Activated CD8-positive, alpha-beta memory T cell treated with anti-CD3 and anti-CD28 coated beads, Interleukin-2, amount 50 U/mL, for 48 hours (primary cell): ENCODE measurements at regions not wholly inside any gene's neighbourhood (a gene's known extent, or its start where the extent isn't known, plus 50 kb on each side); places are given as distances from the start of the nearest gene placed in this dataset.

Experiments
- DNase-seq: peaks from one replicate; pipeline ENCODE4 v3.0.0-alpha.2; 2020

DNA sequence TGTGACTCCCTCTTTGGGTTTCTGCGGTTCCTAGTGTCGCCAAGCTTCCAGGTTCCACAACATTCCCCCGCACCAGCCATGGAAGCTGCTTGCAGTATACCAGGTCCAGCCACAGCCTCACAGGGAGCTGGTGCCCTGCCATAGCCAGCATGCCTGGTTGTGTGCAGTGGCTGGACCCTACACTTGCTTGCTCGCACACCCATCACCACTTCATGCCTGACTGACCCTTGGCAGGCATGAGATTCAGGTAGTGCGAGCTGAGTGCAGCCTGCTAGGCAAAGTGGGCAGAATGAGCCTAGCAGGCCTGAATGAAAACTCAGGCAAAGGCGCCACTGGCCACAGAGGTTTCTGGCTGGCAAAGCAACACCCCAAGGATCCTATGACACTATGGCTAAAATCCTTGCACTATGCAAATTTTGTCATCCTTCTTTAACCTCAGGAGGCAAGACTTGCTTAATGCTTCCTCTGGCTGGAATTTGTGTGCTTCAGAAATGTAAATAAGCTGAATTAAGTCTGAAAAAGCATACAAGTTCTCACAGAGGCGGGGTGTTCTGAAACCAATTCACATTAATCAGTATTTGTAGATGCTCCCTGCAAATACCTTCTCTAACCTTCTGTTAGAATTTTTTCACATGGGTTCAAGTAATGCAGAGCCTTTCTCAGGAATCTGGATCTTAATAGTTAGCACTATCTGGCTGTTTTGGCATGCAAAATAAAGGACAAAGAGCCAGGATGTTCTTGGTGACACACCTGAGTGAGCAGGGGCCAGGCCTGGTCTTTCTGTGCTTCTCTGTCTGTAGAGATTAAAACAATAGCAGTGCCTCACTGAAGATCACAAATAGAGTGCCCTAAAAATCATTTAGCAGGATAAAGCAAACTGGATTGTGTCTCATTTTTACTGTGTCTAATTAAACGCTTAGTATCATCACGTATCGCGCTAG, 256.9 kb downstream of the GPATCH2 start:
- DNase-seq = no peak

GRCh38 chr1:217372049-217372970, 258.6 kb downstream of the GPATCH2 start:
- no peak for DNase-seq

GRCh38 chr1:217370757-217371156, 260.1 kb downstream of the GPATCH2 start:
- no peak for DNase-seq

DNA sequence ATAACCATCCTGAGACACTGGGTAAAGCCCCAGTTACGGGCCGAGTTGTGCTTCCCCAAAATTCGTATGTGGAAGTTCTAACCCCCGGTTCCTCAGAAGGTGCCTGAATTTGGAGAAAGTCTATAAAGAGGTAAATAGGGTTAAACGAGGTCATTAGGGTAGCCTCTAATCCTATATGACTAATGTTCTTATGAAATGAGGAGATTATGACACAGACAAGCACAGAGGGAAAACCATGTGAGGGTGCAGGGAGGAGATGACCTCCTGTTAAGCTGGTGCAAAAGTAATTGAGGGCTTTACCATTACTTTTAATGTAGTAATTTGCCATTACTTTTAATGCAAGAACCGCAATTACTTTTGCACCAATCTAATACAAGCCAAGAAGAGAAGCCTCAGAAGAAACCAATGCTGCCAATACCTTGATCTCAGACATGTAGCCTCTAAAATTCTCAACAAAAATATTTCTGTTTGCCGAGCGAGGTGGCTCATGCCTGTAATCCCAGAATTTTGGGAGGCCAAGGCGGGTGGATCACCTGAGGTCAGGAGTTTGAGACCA, 260.8 kb downstream of the GPATCH2 start:
- DNase-seq = no peak

- no peak for DNase-seq
Measured at GRCh38 chr1:217369271-217369981, 261.5 kb downstream of the GPATCH2 start.

DNA sequence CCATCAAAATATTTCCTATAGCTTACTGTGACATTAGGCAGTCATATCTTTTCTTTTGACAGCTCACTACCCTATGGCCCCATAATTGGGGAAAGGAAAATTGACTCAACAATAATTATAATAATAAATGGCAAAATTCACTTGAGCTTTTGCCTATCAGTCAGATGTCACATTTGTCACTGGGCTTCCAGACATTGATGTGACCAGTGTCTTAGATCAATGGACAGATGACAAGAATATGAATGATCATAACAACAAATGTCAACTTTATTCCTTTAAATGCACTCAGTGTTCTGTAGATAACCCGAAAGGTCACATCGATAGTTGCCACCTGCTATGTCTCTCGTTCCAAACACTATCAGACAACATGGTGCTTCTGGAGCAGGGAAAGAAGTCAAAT, 266.7 kb downstream of the GPATCH2 start:
- DNase-seq = no peak

DNA sequence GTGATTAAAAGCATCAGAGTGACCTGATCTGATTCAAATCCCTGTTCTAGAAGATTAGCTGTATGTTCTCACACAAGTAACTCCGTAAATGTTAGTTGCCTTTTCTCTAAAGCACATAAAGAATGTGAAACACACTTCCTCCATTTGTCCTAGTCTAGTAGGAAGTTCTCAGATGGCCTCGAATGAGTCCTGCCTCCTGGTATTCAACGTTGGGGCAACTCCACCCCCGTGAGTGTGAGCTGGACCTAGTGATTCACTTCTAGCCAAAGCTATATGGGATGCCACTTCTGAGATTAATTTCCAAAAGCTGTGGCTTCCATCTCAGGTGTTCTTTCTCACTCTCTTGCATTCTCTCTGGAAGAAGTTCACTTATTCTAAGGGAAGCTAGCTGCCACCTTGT, 267.6 kb downstream of the GPATCH2 start:
- DNase-seq = no peak

DNA sequence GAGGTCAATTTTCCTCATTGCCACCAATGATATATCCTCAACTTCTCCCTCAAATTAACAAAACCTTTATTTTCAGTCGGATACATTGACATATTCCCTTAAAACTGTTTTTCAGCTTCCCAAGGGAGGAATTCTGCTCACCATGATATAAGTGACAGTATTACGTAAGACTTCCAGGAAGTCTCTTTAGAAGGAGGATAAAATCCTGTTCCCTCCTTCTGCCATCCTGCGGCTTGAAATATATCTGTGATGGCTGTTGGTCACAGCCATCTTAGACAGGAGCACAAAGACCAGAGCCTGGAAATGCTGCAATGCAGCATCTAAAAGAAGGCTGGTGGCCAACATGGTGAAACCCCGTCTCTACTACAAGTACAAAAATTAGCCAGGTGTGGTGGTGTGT, 270.4 kb downstream of the GPATCH2 start:
- no peak for DNase-seq

GRCh38 chr1:217354895-217355294, 276.0 kb downstream of the GPATCH2 start:
- no peak for DNase-seq

GRCh38 chr1:217348960-217349664, 281.8 kb downstream of the GPATCH2 start:
- no peak for DNase-seq

- DNase-seq = no peak
Measured at GRCh38 chr1:217344712-217345111, 286.2 kb downstream of the GPATCH2 start.

GRCh38 chr1:217343907-217344306, 287.0 kb downstream of the GPATCH2 start:
- no peak for DNase-seq

DNA sequence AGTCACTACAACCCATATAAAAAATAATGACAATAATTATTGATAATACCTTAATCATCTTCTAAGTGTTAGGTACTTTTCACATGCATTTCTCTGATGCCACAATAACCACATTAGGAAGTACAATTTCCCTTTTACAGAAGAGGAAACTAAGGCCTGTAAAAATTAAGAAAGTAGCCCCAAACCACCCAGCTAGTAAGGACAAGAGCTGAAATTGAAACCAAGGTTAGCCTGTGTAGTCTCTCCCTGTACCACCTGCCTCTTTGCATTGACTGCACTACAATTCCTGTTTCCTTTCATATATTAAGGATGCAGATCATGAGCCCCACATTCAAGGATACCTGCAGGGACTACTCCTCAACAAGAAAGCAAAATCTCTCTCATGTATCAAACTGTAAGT, 288.8 kb downstream of the GPATCH2 start:
- DNase-seq = no peak

GRCh38 chr1:217336724-217337123, 294.2 kb downstream of the GPATCH2 start:
- DNase-seq = no peak

DNA sequence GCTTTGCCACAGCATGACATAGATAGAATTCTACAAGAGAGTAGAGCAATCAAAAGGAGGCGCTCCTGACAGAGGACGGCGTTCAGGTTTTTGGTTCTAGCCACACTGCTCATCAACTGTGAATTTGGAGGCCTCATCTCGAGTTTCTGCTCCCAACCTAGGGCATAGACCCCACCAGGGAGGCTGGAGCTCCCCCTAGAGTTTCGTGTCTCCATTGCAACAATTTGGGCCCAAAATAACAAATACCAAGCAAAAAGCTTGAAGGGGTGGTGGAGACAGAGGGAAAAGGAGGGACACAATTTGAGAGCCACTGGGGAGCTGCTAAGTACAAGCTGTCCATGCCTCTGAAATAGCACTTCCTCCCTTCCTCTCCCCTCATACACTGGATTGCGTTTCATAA, 297.0 kb downstream of the GPATCH2 start:
- DNase-seq = no peak

DNA sequence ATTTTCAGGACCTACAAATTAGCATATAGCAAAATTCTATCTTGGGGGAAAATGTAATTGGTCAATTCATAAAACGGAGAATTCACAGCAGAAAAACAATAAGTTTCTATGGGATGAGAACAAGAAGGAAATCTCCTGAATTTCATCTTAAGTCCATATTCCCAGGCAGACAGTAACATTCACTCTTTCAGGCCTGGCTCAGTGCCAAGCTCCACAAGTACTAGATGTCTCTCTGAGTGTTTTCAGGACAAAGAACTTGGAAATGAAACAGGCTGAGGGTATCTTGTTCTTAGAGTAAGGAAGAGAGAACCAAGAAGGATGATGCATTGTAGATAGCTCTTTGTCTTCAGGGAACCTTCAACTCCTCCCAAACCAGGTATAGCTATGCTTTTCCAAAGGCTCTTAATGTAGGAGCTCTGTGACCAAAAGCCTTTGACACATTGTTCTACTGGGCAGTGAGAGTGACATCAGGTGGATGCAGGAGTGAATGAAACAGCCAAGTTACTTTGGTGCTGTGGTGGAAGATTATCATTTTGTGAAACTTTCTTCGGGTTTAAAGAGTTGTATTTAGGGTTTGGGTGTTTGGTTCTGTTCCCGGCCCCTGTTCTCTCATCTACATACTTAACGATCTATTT, 298.3 kb downstream of the GPATCH2 start:
- no peak for DNase-seq

DNA sequence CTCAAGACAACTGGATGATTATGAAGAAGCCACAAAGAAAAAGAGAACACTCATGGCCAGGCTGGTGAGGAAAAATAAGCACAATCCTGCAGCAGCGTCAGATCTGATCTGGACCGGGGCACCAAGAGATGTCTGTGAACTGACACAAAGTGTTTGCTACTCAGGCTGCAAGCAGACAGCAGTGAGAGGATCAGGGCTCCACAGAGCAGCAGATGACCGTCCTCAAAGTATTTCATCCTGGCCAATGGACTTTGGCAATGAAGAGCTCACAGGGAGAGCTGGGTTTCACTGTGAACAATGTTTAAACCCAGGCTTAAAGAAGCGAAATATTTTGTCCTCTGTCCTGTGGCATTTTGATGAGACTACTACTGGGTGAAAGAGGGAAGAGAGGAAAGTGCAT, 299.2 kb downstream of the GPATCH2 start:
- DNase-seq = no peak

DNA sequence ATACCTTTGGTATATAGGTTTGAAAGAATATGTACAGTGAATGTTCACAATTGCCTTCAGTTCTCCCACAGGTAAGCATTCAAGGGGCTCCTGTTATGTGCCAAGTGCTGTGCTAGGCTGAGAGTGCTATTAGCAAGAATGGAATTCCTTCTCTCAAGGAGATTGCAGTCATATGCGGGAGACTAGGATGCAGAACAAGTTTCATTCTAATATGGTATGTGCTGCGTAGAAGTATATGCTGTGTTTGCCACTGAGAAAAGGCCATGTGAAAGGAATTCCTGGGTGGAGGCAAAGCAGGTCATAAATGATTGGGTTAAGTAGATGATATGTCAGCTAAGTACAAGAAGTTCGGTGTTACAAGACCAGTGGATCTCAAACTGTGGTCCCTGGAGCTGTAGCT, 303.0 kb downstream of the GPATCH2 start:
- no peak for DNase-seq

DNA sequence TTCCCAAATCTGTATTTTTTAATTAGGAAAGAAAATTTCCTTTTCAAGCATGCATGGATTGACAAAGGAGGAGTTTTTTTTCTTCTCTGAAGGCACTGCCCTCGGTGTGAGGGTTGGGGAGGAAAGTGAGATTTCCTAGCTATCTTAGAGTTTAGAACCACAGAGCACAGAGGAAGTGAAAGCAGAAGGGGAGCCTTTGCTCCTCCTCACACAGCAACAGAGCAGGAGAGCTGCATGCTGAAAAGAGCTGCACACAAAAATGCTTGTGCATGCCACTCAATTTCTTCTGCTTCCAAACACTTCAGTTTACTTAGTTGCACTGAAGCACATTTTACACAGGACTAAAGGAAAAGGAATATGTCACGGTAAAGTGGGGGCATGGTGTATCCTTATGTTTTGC, 308.1 kb downstream of the GPATCH2 start:
- DNase-seq = no peak

DNA sequence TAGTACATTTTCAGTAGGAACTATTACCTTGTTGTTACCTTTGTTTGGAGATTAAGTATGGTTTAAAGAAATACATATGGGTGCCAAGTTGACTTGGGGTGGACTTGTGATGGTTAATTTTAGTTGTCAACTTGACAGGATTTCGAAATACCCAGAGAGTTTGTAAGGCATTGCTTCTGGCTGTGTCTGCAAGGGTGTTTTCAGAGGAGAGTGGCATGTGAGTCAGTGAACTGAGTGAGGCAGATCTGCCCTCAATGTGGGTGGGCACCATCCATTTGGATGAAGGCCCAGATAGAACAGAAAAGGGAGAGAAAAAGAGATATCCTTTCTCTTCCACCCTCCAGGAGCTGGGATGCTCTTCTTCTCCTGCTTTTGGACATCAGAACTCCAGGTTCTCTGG, 315.5 kb downstream of the GPATCH2 start:
- DNase-seq = no peak

DNA sequence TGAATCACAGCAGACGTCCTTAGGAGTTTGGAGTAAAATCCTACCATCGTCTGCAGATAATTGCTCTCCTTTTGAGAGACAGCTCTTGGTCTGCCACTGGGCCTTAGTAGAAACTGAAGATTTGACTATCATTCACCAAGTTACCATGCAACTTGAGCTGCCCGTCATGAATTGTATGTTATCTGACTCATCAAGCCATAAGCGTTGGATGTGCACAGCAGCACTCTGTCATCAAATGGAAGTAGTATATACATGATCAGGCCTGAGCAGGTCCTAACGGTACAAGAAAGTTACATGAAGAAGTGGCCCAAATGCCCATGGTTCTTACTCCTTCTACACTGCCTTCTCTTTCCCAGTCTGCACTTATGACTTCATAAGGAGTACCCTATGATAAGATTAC, 317.8 kb downstream of the GPATCH2 start:
- DNase-seq = no peak

DNA sequence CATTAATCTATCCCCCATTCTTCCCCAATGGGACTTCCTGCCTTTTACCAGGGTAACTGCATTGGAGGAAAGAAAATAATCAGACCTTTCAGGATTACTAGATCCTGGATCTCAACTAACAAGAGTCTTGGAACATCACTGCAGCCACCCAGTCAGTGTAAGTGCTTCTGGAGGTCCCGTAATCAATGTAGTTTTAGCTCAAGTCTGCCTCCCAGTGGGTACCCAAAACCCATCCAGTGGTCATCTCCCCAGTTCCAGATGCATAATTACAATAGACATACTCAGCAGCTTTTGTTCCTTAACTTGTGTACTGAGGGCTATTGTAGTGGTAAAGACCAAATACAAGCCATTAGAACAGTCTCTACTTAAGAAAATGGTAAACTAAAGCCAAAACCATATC, 319.1 kb downstream of the GPATCH2 start:
- no peak for DNase-seq
